ENCODE measurements at regions not wholly inside any gene's neighbourhood (a gene's known extent, or its start where the extent isn't known, plus 50 kb on each side); places are given as distances from the start of the nearest gene placed in this dataset.

DNA sequence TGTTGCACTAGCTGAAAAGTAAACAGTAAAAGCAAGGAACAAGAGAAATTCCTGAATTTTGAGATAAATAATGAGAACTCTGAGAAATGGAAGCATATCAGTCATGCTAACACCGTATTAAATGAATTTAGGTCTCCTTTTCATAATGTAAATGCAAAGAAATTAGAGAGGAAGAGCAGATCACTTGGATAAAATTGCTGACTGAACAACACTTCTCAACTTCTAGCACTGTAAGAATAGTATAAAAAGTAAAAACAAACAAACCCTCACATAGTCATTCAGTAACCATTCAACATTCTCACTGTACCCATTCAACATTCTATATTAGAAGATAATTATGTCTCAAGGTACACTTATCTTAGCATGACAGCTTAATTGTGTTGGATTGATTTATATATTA, 217.3 kb upstream of the LRFN5 start:
- H3K4me1 Mint-ChIP-seq, result no peaks in the 10 kb centered on the region
- peaks cover 2% of the 10 kb centered on the region for H3K9me3 Mint-ChIP-seq (ENCODE audit: low read depth)
- ATAC-seq, result no peak
- H3K27me3 Mint-ChIP-seq, result no peaks in the 10 kb centered on the region
- H3K36me3 Mint-ChIP-seq, result no peaks in the 10 kb centered on the region
- no peak for DNase-seq
- no peak overlapping the region for H3K27ac Mint-ChIP-seq
- CTCF ChIA-PET, result interaction anchor here (0.6 kb wide), 1 partner anchor 14 kb away, joined by 3 read pairs; no protein-coding TSS in a partner anchor
- H3K4me3 Mint-ChIP-seq, result no peak overlapping the region

DNA sequence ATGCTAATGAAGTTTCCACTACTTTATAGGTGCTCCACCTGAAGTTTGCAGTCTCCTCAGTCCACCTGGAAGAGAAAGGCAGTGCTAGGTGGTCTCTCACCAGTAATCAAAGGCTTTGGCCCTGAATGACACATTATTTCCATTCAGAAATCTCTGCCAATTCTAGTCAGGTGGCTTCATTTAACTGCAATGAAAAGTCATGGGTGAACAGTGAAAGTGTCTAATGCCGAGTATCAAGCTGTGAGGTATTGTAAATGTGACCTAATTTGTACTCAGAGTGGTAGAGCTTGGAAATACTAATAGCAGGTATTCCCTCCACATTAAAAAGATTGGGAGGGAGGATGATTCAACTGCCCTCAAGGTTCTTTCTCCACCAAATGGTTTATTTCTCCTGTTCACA, 220.9 kb upstream of the LRFN5 start:
- ATAC-seq (no peak), DNase-seq (no peak)
- Mint-ChIP-seq H3K4me1 (no peaks in the 10 kb centered on the region), H3K4me3 (no peak overlapping the region), H3K27me3 (no peaks in the 10 kb centered on the region), H3K27ac (no peak overlapping the region), H3K36me3 (no peaks in the 10 kb centered on the region), H3K9me3 (ENCODE audit: low read depth) (peaks cover 2% of the 10 kb centered on the region)
- CTCF ChIA-PET, result no interaction called here

DNA sequence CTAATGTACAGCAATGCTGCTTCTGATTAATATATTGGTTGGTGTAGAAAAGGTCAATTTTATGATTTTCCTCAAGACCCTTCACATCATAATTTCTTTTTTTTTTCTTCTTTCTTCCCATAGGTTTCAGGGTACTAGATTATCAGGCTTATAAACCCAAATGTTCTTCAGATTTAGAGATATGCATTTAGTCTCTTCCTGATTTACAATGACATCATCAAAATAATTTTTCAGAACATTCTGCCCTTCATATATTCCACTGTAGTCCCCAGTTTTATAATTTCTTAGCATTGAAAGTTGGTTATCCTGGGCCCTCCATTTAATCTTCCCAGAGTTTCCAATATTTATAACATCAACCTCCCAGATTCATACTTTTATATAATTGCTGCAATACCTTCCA, 226.7 kb upstream of the LRFN5 start:
- Mint-ChIP-seq H3K27ac (no peak overlapping the region), H3K9me3 (ENCODE audit: low read depth) (peaks cover 4% of the 10 kb centered on the region), H3K4me1 (no peaks in the 10 kb centered on the region), H3K4me3 (no peak overlapping the region), H3K36me3 (no peaks in the 10 kb centered on the region), H3K27me3 (no peaks in the 10 kb centered on the region)
- no peak for DNase-seq
- CTCF ChIA-PET, result no interaction called here
- ATAC-seq, result no peak

GRCh38 chr14:41378526-41378925, 228.2 kb upstream of the LRFN5 start:
- DNase-seq, result no peak
- Mint-ChIP-seq H3K27me3 (no peaks in the 10 kb centered on the region), H3K4me1 (no peaks in the 10 kb centered on the region), H3K4me3 (no peak overlapping the region), H3K27ac (no peak overlapping the region), H3K36me3 (no peaks in the 10 kb centered on the region), H3K9me3 (ENCODE audit: low read depth) (peaks cover 12% of the 10 kb centered on the region)
- no peak for ATAC-seq
- CTCF ChIA-PET, result no interaction called here

DNA sequence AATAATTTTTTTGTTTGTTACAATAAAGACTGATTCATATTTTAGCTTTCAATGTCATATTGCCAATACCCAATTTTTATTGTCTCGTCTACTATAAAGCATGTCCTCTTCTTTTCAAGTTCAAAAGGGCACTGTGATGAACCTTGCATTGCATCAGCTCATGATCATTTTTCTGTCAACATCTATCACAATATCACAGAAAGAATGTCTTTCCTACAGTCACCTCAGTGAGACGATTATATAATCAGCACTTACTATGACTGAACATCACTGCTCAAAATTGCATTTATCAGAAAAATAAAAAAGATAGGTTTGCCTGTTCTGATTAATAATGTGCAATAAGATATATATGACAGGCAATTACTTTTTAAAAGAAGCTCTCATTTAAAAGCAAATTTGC, 228.7 kb upstream of the LRFN5 start:
- Mint-ChIP-seq H3K27ac (no peak overlapping the region), H3K9me3 (ENCODE audit: low read depth) (peaks cover 10% of the 10 kb centered on the region), H3K4me1 (no peaks in the 10 kb centered on the region), H3K4me3 (no peak overlapping the region), H3K36me3 (no peaks in the 10 kb centered on the region), H3K27me3 (no peaks in the 10 kb centered on the region)
- ATAC-seq (no peak), DNase-seq (no peak)
- CTCF ChIA-PET, result no interaction called here

DNA sequence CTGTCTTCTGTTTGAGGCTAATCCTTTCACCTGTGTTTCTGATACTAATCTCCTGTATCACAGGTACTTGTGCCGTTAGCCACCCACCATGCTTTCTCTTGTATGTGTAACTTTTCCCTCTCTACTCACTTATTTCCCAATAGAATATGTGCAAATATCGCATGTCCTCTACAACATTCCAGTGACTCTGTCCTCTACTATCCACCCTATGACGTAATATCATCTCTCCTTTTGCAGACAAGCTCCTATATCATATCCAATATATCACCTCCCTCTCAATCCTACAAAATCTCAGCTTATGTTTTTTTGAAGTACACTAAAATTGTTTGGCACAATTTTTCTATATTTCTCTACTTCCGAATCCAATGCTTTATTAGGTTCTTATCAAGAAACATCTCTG, 232.6 kb upstream of the LRFN5 start:
- H3K27ac Mint-ChIP-seq, result no peak overlapping the region
- DNase-seq (no peak), ATAC-seq (no peak)
- no peaks in the 10 kb centered on the region for H3K4me1 Mint-ChIP-seq
- peaks cover 10% of the 10 kb centered on the region for H3K9me3 Mint-ChIP-seq (ENCODE audit: low read depth)
- H3K4me3 Mint-ChIP-seq, result no peak overlapping the region
- no peaks in the 10 kb centered on the region for H3K27me3 Mint-ChIP-seq
- CTCF ChIA-PET, result no interaction called here
- H3K36me3 Mint-ChIP-seq, result no peaks in the 10 kb centered on the region

DNA sequence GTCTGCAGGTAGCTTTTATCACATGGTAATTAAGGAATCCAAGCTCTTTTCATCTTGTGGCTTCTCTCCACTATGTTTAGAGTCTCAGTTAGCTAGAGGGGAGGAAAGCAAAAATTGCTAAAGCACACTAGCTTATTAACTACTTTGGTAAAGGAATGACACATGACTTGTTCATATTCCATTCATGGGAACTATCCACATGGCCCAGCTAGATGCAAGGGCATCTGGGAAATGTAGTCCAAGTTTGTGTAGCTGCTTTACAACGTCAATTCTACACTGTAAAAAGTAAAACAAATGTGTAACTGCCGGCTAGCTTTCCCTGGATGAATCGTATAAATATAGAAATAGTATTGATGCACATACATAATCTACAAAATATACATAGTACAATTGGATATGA, 244.5 kb upstream of the LRFN5 start:
- CTCF ChIA-PET, result no interaction called here
- Mint-ChIP-seq H3K4me1 (no peaks in the 10 kb centered on the region), H3K9me3 (ENCODE audit: low read depth) (peaks cover 5% of the 10 kb centered on the region), H3K27ac (no peak overlapping the region), H3K4me3 (no peak overlapping the region), H3K27me3 (no peaks in the 10 kb centered on the region), H3K36me3 (no peaks in the 10 kb centered on the region)
- DNase-seq (no peak), ATAC-seq (no peak)

DNA sequence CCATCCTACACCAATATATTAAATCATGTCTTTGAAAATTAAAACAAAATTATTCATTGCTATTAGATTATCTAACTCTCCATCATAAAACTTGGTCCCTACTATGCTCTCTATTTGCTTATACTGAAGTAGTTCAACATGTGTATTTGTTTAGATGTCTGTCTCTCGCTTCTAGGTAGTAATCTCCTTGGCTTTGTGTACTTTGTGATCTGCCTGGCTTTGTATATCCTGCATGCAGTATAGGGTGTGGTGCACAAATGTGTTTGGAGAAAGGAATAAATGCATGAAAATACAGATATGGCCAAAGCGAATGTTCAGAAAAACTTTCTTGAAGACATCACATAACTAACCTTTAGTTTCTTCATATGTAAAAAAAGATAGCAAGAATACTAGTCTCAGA, 246.6 kb upstream of the LRFN5 start:
- H3K4me3 Mint-ChIP-seq, result no peak overlapping the region
- no peak for ATAC-seq

DNA sequence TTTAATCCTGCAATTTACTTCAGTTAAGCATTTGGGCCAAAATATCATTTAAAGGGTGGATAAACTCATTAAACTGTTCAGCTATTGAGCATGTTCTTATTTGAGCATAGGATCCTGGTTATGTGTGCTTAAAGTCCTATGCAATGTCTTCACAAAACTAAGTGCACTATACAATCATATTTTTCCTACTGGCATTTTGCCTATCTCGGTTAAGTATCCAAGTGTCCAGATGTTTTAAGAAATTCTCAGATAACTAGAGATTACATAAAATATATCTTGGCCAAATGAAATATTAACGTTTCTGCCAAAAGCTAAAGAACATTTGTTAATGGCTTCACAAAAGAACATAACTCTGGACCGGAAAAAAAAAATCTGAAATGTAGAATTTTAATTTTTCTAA, 250.8 kb upstream of the LRFN5 start:
- H3K27me3 Mint-ChIP-seq, result no peaks in the 10 kb centered on the region
- CTCF ChIA-PET, result no interaction called here
- no peak overlapping the region for H3K27ac Mint-ChIP-seq
- H3K36me3 Mint-ChIP-seq, result no peaks in the 10 kb centered on the region
- no peaks in the 10 kb centered on the region for H3K4me1 Mint-ChIP-seq
- no peaks in the 10 kb centered on the region for H3K9me3 Mint-ChIP-seq (ENCODE audit: low read depth)
- H3K4me3 Mint-ChIP-seq, result no peak overlapping the region
- DNase-seq (no peak), ATAC-seq (no peak)

More for the DNA sequence above, 246.6 kb upstream of the LRFN5 start:
- Mint-ChIP-seq H3K27me3 (no peaks in the 10 kb centered on the region), H3K4me1 (no peaks in the 10 kb centered on the region), H3K27ac (no peak overlapping the region), H3K36me3 (no peaks in the 10 kb centered on the region), H3K9me3 (ENCODE audit: low read depth) (no peaks in the 10 kb centered on the region)
- CTCF ChIA-PET, result no interaction called here
- no peak for DNase-seq

DNA sequence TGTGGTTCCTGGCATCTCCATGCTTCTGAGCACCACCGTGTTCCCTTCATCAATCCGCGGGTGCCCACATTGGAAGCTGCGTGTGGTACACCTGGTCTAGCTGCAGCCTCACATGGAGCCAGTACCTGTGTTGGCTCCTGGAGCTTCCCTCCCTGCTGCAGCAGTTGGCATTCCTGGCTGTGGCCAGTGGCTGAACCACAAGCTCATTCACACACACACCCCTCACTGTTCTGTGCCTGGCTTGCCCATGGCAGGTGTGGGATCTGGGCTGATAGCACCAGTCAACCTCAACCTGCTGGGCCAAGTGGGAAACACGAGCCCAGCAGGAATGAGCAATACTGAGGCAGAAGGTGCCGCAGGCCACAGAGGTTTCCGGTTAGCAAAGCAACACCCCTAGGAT, 256.2 kb upstream of the LRFN5 start:
- CTCF ChIA-PET, result no interaction called here
- Mint-ChIP-seq H3K9me3 (ENCODE audit: low read depth) (no peaks in the 10 kb centered on the region), H3K27ac (no peak overlapping the region), H3K27me3 (no peaks in the 10 kb centered on the region), H3K36me3 (no peaks in the 10 kb centered on the region), H3K4me1 (no peaks in the 10 kb centered on the region), H3K4me3 (no peak overlapping the region)
- DNase-seq (no peak), ATAC-seq (no peak)

- no peak overlapping the region for H3K27ac Mint-ChIP-seq
- CTCF ChIA-PET, result no interaction called here
- no peak for ATAC-seq
- no peak overlapping the region for H3K4me3 Mint-ChIP-seq
- no peaks in the 10 kb centered on the region for H3K36me3 Mint-ChIP-seq
- H3K9me3 Mint-ChIP-seq (ENCODE audit: low read depth), result no peaks in the 10 kb centered on the region
- H3K27me3 Mint-ChIP-seq, result no peaks in the 10 kb centered on the region
- DNase-seq, result no peak
- no peaks in the 10 kb centered on the region for H3K4me1 Mint-ChIP-seq
Observed at GRCh38 chr14:41349289-41349910, 257.3 kb upstream of the LRFN5 start.

GRCh38 chr14:41343857-41344256, 262.8 kb upstream of the LRFN5 start:
- H3K27me3 Mint-ChIP-seq, result no peaks in the 10 kb centered on the region
- H3K9me3 Mint-ChIP-seq (ENCODE audit: low read depth), result no peaks in the 10 kb centered on the region
- no peaks in the 10 kb centered on the region for H3K4me1 Mint-ChIP-seq
- no peak overlapping the region for H3K4me3 Mint-ChIP-seq
- no peak overlapping the region for H3K27ac Mint-ChIP-seq
- ATAC-seq (no peak), DNase-seq (no peak)
- CTCF ChIA-PET, result no interaction called here
- no peaks in the 10 kb centered on the region for H3K36me3 Mint-ChIP-seq

DNA sequence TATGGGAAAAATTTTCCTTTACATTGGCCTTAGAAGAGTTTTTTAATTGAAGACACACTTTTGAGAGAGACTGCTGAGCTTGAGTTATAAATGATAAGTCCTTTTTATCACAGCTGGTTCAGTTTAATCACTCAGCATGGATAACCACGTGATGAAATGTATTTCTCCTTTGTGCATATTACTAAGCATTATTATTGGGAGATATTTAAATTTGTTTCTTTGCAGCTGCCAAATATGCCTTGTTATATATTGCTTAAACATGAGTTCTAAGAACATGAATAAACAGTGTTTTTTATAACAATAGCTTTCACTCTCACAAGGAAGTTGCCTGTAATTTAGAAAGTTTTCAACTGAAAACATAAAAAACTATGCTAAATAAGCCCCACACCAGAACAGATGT, 293.5 kb upstream of the LRFN5 start:
- ATAC-seq (no peak), DNase-seq (no peak)
- Mint-ChIP-seq H3K36me3 (no peaks in the 10 kb centered on the region), H3K4me3 (no peak overlapping the region), H3K9me3 (ENCODE audit: low read depth) (no peaks in the 10 kb centered on the region), H3K4me1 (no peaks in the 10 kb centered on the region), H3K27me3 (no peaks in the 10 kb centered on the region), H3K27ac (no peak overlapping the region)
- CTCF ChIA-PET, result no interaction called here

- Mint-ChIP-seq H3K36me3 (no peaks in the 10 kb centered on the region), H3K4me1 (no peaks in the 10 kb centered on the region), H3K4me3 (no peak overlapping the region), H3K9me3 (ENCODE audit: low read depth) (peaks cover 2% of the 10 kb centered on the region), H3K27me3 (no peaks in the 10 kb centered on the region), H3K27ac (no peak overlapping the region)
- no peak for DNase-seq
- CTCF ChIA-PET, result no interaction called here
- ATAC-seq, result no peak
Observed at GRCh38 chr14:41303506-41303905, 303.2 kb upstream of the LRFN5 start.

- no peak overlapping the region for H3K27ac Mint-ChIP-seq
- H3K4me1 Mint-ChIP-seq, result no peaks in the 10 kb centered on the region
- H3K36me3 Mint-ChIP-seq, result no peaks in the 10 kb centered on the region
- no peaks in the 10 kb centered on the region for H3K27me3 Mint-ChIP-seq
- H3K4me3 Mint-ChIP-seq, result no peak overlapping the region
- CTCF ChIA-PET, result no interaction called here
- peaks cover 2% of the 10 kb centered on the region for H3K9me3 Mint-ChIP-seq (ENCODE audit: low read depth)
- DNase-seq, result no peak
- ATAC-seq, result no peak
Observed at GRCh38 chr14:41302776-41303175, 303.9 kb upstream of the LRFN5 start.
